PC-9 (cell line): ENCODE measurements at regions not wholly inside any gene's neighbourhood (a gene's known extent, or its start where the extent isn't known, plus 50 kb on each side); places are given as distances from the start of the nearest gene placed in this dataset.

ENCODE experiments used
- EZH2 ChIP-seq: fragments of 200-600 bp; sonication (generic); IDR thresholded peaks from 2 replicates; pipeline ENCODE4 v1.8.0; 2017; ENCODE audit warnings: antibody characterized with exemption, low read depth
- TF ChIP-seq, protein P1 (sequence below): fragments of 200-600 bp; sonication (generic); conservative IDR thresholded peaks from 2 replicates; pipeline ENCODE4 v1.6.1; 2017; ENCODE audit warnings: mixed run types, antibody characterized with exemption, mild to moderate bottlenecking, moderate library complexity

DNA sequence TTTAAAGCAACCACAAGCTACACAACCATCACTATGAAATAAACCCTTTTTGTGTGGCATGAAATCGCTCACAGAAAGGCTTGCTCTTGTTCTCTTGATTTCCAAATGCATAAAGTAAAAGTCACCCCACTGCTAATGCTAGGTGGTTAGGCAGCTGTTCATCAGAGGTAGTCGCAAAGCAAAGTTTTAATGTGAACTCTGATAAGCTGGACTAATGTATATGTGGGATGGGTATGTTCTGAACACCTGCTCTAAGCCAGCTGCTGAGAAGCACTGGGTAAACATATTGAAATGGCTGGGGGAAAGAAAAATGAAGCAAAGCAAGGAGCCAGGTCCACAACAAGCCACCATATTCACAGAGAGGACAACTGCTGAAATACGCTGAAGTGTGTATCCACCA is 142.3 kb downstream of the KLF12 start:
- TF ChIP-seq, protein P1, sequence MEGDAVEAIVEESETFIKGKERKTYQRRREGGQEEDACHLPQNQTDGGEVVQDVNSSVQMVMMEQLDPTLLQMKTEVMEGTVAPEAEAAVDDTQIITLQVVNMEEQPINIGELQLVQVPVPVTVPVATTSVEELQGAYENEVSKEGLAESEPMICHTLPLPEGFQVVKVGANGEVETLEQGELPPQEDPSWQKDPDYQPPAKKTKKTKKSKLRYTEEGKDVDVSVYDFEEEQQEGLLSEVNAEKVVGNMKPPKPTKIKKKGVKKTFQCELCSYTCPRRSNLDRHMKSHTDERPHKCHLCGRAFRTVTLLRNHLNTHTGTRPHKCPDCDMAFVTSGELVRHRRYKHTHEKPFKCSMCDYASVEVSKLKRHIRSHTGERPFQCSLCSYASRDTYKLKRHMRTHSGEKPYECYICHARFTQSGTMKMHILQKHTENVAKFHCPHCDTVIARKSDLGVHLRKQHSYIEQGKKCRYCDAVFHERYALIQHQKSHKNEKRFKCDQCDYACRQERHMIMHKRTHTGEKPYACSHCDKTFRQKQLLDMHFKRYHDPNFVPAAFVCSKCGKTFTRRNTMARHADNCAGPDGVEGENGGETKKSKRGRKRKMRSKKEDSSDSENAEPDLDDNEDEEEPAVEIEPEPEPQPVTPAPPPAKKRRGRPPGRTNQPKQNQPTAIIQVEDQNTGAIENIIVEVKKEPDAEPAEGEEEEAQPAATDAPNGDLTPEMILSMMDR = no peak
- TF ChIP-seq EZH2 = no peak
